NT2/D1 (cell line): ENCODE measurements at regions not wholly inside any gene's neighbourhood (a gene's known extent, or its start where the extent isn't known, plus 50 kb on each side); places are given as distances from the start of the nearest gene placed in this dataset.

Experiments
- SUZ12 ChIP-seq: IDR thresholded peaks from 2 replicates; pipeline ENCODE4 v1.6.1; 2011; ENCODE audit not compliant: insufficient read length, insufficient read depth; ENCODE audit errors: extremely low read depth
- YY1 ChIP-seq: IDR thresholded peaks from 2 replicates; pipeline ENCODE4 v1.6.1; 2011; ENCODE audit not compliant: insufficient read length, insufficient read depth
- ZNF274 ChIP-seq: IDR thresholded peaks from 2 replicates; pipeline ENCODE4 v1.6.1; 2011; ENCODE audit warnings: mild to moderate bottlenecking, low read depth, low read length

- TF ChIP-seq YY1 = no peak
- TF ChIP-seq ZNF274 = no peak
- no peak for TF ChIP-seq SUZ12
Observed at GRCh38 chr11:90453525-90453924, 230.7 kb upstream of the CHORDC1 start.
